Body of pancreas (tissue), 4 donors: ENCODE measurements at regions not wholly inside any gene's neighbourhood (a gene's known extent, or its start where the extent isn't known, plus 50 kb on each side); places are given as distances from the start of the nearest gene placed in this dataset.

Source experiments
- ATAC-seq: fragments of 150-250 bp; one replicate; pipeline ENCODE4 v1.9.1; 2016
- DNase-seq, 4 donors: peaks; one replicate each; pipeline ENCODE4 v3.0.0-alpha.2; 2019
- H3K27ac ChIP-seq, 4 donors: fragments of 200-600 bp; sonication (generic); 1 replicate in 3 of 4; 2 replicates in 1 of 4; pipeline versions ENCODE4 v1.5.1 to v1.6.1; 2016 to 2019; ENCODE audit warnings: mild to moderate bottlenecking in 1 of 4, mixed read lengths in 1 of 4, moderate library complexity in 1 of 4
- H3K27me3 ChIP-seq, 2 donors: fragments of 200-600 bp; sonication (generic); one replicate each; pipeline ENCODE4 v1.6.0; 2016; ENCODE audit warnings: mild to moderate bottlenecking in 1 of 2
- H3K36me3 ChIP-seq, 2 donors: fragments of 200-600 bp; sonication (generic); replicated peaks in 1 of 2; 2 replicates each; pipeline ENCODE4 v1.5.1; 2016; ENCODE audit warnings: low read depth in 2 of 2; ENCODE audit not compliant: insufficient read depth in 1 of 2
- H3K4me1 ChIP-seq: fragments of 200-600 bp; sonication (generic); one replicate; pipeline ENCODE4 v1.6.0; 2016
- H3K4me3 ChIP-seq, 2 donors: fragments of 200-600 bp; sonication (generic); 1 replicate in 1 of 2; 2 replicates in 1 of 2; pipeline ENCODE4 v1.5.1; 2016 to 2019
- H3K9me3 ChIP-seq, 3 donors: fragments of 200-600 bp; sonication (generic); 1 replicate in 2 of 3; 2 replicates in 1 of 3; pipeline ENCODE4 v1.5.1; 2016
- POLR2A ChIP-seq, 3 donors: fragments of 450-650 bp; IDR thresholded peaks; one replicate each; pipeline ENCODE4 v1.6.1; 2016; ENCODE audit warnings: antibody characterized with exemption in 3 of 3, mild to moderate bottlenecking in 2 of 3
- WGBS, 2 donors: methylation state at CpG; one replicate each; pipeline ENCODE4 v1.1.5; 2017; 5-methylcytosine and 5-hydroxymethylcytosine counted together
- intact Hi-C: fragments of 100-400 bp; cut with DNase I; formaldehyde crosslinking; loops from one replicate; pipeline ENCODE4 v1.15.1; 2023
- TF ChIP-seq, protein P1 (sequence below), 7 experiments: fragments of 450-650 bp in 4 of 7; fragments of 200-600 bp in 3 of 7; sonication (generic) in 3 of 7; IDR thresholded peaks; one replicate each; pipeline ENCODE4 v1.5.1; 2016 to 2019; ENCODE audit warnings: antibody characterized with exemption in 7 of 7

DNA sequence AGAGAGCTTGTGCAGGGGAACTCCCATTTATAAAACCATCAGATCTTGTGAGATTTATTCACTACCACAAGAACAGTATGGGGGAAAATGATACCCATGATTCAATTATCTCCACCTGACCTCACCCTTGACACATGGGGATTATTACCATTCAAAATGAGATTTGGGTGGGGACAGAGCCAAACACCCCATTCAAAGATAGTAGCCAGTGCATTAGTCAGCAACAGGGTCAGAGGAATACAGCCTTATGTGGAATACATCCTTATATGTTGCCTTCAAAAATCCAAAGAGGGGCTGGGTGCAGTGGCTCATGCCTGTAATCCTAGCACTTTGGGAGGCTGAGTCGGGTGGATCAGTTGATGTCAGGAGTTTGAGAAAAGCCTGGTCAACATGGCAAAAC is 563.2 kb downstream of the CCDC171 start:
- 90 to 93% methylated on average over 1 of the region's 1 CpG for WGBS, 2 donors
- no peak for DNase-seq
- Histone ChIP-seq H3K4me1 (no peaks in the 10 kb centered on the region), H3K4me3 (no peak overlapping the region), H3K9me3 (no peaks in the 10 kb centered on the region), H3K27ac (no peak overlapping the region), H3K27me3 (no peaks in the 10 kb centered on the region), H3K36me3 (no peaks in the 10 kb centered on the region)
- TF ChIP-seq POLR2A (IDR thresholded peaks at IDR 0.05): no peak
- TF ChIP-seq, protein P1, sequence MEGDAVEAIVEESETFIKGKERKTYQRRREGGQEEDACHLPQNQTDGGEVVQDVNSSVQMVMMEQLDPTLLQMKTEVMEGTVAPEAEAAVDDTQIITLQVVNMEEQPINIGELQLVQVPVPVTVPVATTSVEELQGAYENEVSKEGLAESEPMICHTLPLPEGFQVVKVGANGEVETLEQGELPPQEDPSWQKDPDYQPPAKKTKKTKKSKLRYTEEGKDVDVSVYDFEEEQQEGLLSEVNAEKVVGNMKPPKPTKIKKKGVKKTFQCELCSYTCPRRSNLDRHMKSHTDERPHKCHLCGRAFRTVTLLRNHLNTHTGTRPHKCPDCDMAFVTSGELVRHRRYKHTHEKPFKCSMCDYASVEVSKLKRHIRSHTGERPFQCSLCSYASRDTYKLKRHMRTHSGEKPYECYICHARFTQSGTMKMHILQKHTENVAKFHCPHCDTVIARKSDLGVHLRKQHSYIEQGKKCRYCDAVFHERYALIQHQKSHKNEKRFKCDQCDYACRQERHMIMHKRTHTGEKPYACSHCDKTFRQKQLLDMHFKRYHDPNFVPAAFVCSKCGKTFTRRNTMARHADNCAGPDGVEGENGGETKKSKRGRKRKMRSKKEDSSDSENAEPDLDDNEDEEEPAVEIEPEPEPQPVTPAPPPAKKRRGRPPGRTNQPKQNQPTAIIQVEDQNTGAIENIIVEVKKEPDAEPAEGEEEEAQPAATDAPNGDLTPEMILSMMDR (IDR thresholded peaks at IDR 0.05): no peak
- intact Hi-C loops: no loop called here
- ATAC-seq: no peak

DNA sequence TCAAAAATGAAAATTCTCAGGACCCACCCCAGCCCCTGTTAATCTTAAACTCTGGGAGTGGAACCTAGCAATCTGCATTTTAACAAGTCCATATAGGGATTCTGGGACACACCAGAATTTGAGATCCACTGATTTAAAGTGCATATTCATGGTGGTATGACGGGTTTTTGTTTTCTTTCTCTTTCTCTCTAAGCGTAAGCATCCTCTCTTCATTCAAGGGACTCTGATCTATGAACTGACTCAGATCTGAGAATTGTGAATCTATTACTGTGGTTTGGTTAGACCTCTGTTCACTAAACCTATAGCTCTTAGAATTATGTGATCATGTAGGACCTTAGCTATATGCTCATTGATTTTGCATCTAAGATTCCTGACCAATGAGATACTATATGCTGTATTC is 565.2 kb downstream of the CCDC171 start:
- 76 to 81% methylated on average over 2 of the region's 2 CpGs for WGBS, 2 donors
- intact Hi-C loops: no loop called here
- no peak overlapping the region for H3K27ac ChIP-seq
- no peaks in the 10 kb centered on the region for H3K9me3 ChIP-seq
- no peak for DNase-seq
- TF ChIP-seq, protein P1 (IDR thresholded peaks at IDR 0.05): no peak
- no peak for TF ChIP-seq POLR2A (IDR thresholded peaks at IDR 0.05)
- H3K27me3 ChIP-seq: no peaks in the 10 kb centered on the region
- no peaks in the 10 kb centered on the region for H3K36me3 ChIP-seq
- no peak overlapping the region for H3K4me3 ChIP-seq
- no peak for ATAC-seq
- H3K4me1 ChIP-seq: no peaks in the 10 kb centered on the region

DNA sequence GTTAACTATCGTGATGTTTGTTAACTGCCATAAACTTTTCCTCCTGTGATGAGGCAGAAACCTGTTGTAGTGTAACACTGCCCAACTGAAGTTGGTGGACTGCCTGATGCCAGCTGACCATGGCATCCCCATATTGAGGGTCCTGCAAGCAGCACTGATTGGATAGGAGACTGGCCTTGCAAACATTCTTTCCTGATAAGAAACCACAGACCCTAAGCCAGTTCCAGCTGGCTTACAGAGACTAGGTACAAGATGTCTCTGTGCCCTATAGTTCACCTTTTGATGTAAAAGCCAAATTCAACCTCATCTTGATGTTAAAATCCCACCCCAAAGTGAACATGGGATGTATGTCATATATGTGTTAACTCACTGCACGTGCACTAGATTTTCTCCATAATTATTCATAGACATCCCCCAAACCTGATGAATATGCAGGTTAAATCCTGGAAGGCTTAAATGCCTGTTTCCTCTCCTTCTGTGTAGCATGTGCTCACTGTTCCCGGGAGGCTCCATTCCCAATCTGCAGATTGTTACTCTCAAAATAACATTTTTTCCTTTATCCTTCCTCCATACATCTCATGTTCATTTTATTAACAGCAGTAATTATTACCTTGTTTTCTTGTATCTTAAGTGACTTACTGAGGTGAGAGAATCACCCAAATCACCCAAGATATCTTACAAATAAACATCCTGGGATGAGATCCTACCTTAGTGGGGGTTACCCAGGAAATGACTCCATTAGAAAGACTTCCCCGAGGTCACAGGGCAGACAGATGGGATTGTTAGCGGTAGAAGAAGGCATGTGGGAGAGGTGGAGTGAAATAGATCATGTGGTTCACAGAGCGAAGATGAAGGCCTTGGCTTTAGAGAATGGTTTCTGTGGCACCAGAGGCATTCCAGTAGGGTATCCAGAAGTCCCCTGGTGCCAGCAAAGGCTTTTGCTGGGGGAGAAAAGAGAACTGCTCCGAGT is 566.7 kb downstream of the CCDC171 start:
- TF ChIP-seq POLR2A (IDR thresholded peaks at IDR 0.05): no peak
- TF ChIP-seq, protein P1 (IDR thresholded peaks at IDR 0.05): no peak
- Histone ChIP-seq H3K9me3 (no peaks in the 10 kb centered on the region), H3K27ac (no peak overlapping the region), H3K4me3 (no peak overlapping the region), H3K36me3 (no peaks in the 10 kb centered on the region), H3K4me1 (no peaks in the 10 kb centered on the region), H3K27me3 (no peaks in the 10 kb centered on the region)
- intact Hi-C loops: no loop called here
- ATAC-seq: no peak
- DNase-seq: no peak
- WGBS, 2 donors: 70 to 81% methylated on average over 7 of the region's 7 CpGs

DNA sequence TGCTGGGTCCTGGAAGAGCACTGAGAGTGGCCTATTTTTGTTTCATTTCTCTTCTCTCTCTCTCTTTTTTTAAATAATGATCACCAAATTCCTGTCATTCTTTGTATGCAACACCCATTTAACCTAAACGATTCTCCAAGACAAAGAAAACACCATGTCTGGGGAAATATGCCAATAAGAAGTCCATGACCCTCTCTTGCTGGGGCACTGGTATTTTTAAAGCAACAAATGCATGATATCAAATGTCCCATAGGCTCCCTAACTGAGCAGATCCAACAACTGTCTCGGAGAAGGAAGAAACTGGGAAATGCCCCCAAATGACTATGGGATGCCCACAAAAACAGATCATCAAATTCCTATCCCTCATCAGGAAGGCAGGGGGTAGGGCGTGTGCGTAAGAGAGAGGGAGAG is 567.4 kb downstream of the CCDC171 start:
- ATAC-seq (no peak), DNase-seq (no peak)
- H3K27ac ChIP-seq: no peak overlapping the region
- intact Hi-C loops: no loop called here
- no peaks in the 10 kb centered on the region for H3K36me3 ChIP-seq
- H3K4me3 ChIP-seq: no peak overlapping the region
- no peaks in the 10 kb centered on the region for H3K4me1 ChIP-seq
- TF ChIP-seq, protein P1 (IDR thresholded peaks at IDR 0.05): no peak
- TF ChIP-seq POLR2A (IDR thresholded peaks at IDR 0.05): no peak
- H3K27me3 ChIP-seq: no peaks in the 10 kb centered on the region
- 65 to 67% methylated on average over 4 of the region's 4 CpGs for WGBS, 2 donors
- H3K9me3 ChIP-seq: no peaks in the 10 kb centered on the region

DNA sequence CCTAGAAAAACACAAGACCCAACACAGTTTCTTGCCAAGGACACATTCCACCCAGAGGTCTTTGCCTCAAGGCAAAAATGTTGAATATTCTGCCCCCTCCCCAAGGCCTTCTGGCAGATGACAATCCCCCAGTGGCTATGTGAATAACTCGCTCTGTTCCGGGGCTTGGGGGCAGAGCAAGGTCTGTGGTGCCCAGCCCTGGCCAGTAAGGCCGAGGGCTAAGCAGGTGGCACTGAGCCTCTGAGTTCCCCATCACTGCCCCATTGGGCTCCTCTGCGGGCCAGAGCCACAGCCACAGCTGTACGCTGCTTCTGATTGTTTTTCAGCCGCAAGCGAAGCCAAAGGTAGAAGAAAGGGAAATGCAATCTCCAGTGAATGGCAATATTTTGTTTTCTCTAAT is 567.9 kb downstream of the CCDC171 start:
- intact Hi-C loops: no loop called here
- Histone ChIP-seq H3K4me1 (no peaks in the 10 kb centered on the region), H3K27ac (no peak overlapping the region), H3K36me3 (no peaks in the 10 kb centered on the region), H3K9me3 (no peaks in the 10 kb centered on the region), H3K27me3 (no peaks in the 10 kb centered on the region), H3K4me3 (no peak overlapping the region)
- ATAC-seq (no peak), DNase-seq (no peak)
- WGBS, 2 donors: 88 to 89% methylated on average over 7 of the region's 7 CpGs
- no peak for TF ChIP-seq POLR2A (IDR thresholded peaks at IDR 0.05)
- TF ChIP-seq, protein P1 (IDR thresholded peaks at IDR 0.05): no peak
